ENCODE measurements at regions not wholly inside any gene's neighbourhood (a gene's known extent, or its start where the extent isn't known, plus 50 kb on each side); places are given as distances from the start of the nearest gene placed in this dataset.

GRCh38 chr13:105406551-105406950, 1128.9 kb downstream of the EFNB2 start:
- Histone ChIP-seq H2BK5ac (ENCODE audit: low read depth, low read length, poor library complexity, severe bottlenecking) (no peak overlapping the region), H3K27me3 (ENCODE audit: control insufficient read depth, insufficient read depth, low read length) (no peaks in the 10 kb centered on the region), H4K5ac (ENCODE audit: low read depth, low read length) (no peak overlapping the region), H3K4me2 (ENCODE audit: low read depth, low read length) (no peak overlapping the region), H3K36me3 (ENCODE audit: control insufficient read depth, insufficient read depth, low read length) (no peaks in the 10 kb centered on the region), H2AFZ (replicated peaks; ENCODE audit: low read length, poor library complexity) (no peak overlapping the region), H3K4me3 (ENCODE audit: insufficient read depth, low read depth, low read length) (no peak overlapping the region), H3K9me3 (ENCODE audit: control insufficient read depth, insufficient read depth, low read length) (no peaks in the 10 kb centered on the region), H3K23ac (ENCODE audit: low read depth, low read length) (no peak overlapping the region), H3K79me1 (ENCODE audit: low read depth in 1 of 2, low read length in 2 of 2) (no peaks in the 10 kb centered on the region), H4K8ac (ENCODE audit: low read depth in 2 of 2, low read length in 2 of 2) (no peak overlapping the region), H2BK120ac (ENCODE audit: low read depth, low read length) (no peak overlapping the region), H2AK5ac (ENCODE audit: low read depth, low read length) (no peak overlapping the region), H3K14ac (replicated peaks; ENCODE audit: low read depth, low read length) (no peak overlapping the region), H3K18ac (ENCODE audit: low read depth, low read length) (no peak overlapping the region), H3K4ac (ENCODE audit: low read depth, low read length) (no peak overlapping the region), H2BK15ac (ENCODE audit: low read depth, low read length) (no peak overlapping the region), H4K20me1 (ENCODE audit: insufficient read depth, low read length) (no peaks in the 10 kb centered on the region), H3K56ac (ENCODE audit: extremely low read depth, insufficient read depth, low read length) (no peak overlapping the region), H2AK9ac (replicated peaks; ENCODE audit: low read depth, low read length, poor library complexity) (no peak overlapping the region), H2BK20ac (ENCODE audit: low read depth, low read length) (no peak overlapping the region), H4K91ac (ENCODE audit: insufficient read depth, low read depth, low read length) (no peak overlapping the region), H3K4me1 (ENCODE audit: control insufficient read depth, insufficient read depth, low read length) (peaks cover 2% of the 10 kb centered on the region; the same call in 1 of the 2 replicates), H3K27ac (ENCODE audit: insufficient read depth, low read length) (no peak overlapping the region), H3K9me1 (ENCODE audit: insufficient read depth, low read length) (no peaks in the 10 kb centered on the region), H3K9ac (ENCODE audit: low read depth, low read length) (no peak overlapping the region)
- POLR2A ChIA-PET (ENCODE audit: unreplicated experiment) = no interaction called here
- no TSS peak for BruUV-seq (replicated peaks)
- in situ Hi-C loops (cut with MboI; ENCODE audit: low sequenced_read_pairs) = no loop called here
- no CpG with 5 or more reads among the region's 3 CpGs for WGBS, 2 experiments (ENCODE audit: extremely low coverage in 2 of 2, insufficient read length in 1 of 2)
- CTCF ChIA-PET = no interaction called here
- no peak for TF ChIP-seq MAFK (IDR thresholded peaks at IDR 0.05; ENCODE audit: low read depth, low read length)
- no peak for TF ChIP-seq MAZ (IDR thresholded peaks at IDR 0.05; ENCODE audit: borderline replicate concordance, low read depth, low read length)
- TF ChIP-seq RAD21 (IDR thresholded peaks at IDR 0.05; ENCODE audit: low read length) = no peak
- TF ChIP-seq SMC3 (IDR thresholded peaks at IDR 0.05; ENCODE audit: low read depth, low read length) = no peak
- no peak for TF ChIP-seq CTCF (conservative IDR thresholded peaks at IDR 0.05; ENCODE audit: low read depth, low read length)
- DNase-seq (no peak), ATAC-seq (ENCODE audit: low read depth) (no peak)
- dilution Hi-C loops (cut with HindIII; ENCODE audit: low sequenced_read_pairs, unreplicated experiment) = no loop called here
- intact Hi-C loops (cut with micrococcal nuclease) = no loop called here

All from IMR-90 (cell line).